ENCODE measurements at regions not wholly inside any gene's neighbourhood (a gene's known extent, or its start where the extent isn't known, plus 50 kb on each side); places are given as distances from the start of the nearest gene placed in this dataset.

GRCh38 chr12:24535334-24536069, 413.4 kb downstream of the BCAT1 start:
- DNase-seq (ENCODE audit: low read depth, low spot score) (no peak), ATAC-seq (no peak)
- Histone ChIP-seq H3K9ac (ENCODE audit: low read length) (no peak overlapping the region), H3K27me3 (ENCODE audit: insufficient read depth, low read length) (no peaks in the 10 kb centered on the region), H3K36me3 (ENCODE audit: control insufficient read depth in 1 of 2, insufficient read depth in 2 of 2, low read length in 2 of 2) (no peaks in the 10 kb centered on the region), H3K9me2 (ENCODE audit: insufficient read depth) (no peaks in the 10 kb centered on the region), H3K4me1 (ENCODE audit: control insufficient read depth in 1 of 2, insufficient read depth in 2 of 2, low read length in 2 of 2) (no peaks in the 10 kb centered on the region), H3K4me2 (ENCODE audit: low read length) (no peak overlapping the region), H2AFZ (ENCODE audit: low read depth, low read length, poor library complexity, severe bottlenecking) (no peak overlapping the region), H4K20me1 (ENCODE audit: insufficient read depth) (no peaks in the 10 kb centered on the region), H3K27ac (ENCODE audit: low read depth, low read length) (no peak overlapping the region), H3K79me2 (ENCODE audit: insufficient read depth, low read length) (no peaks in the 10 kb centered on the region), H3K9me3 (ENCODE audit: control insufficient read depth in 1 of 2, insufficient read depth in 1 of 2, low read depth in 1 of 2, low read length in 2 of 2) (peaks cover 13 to 15% of the 10 kb centered on the region in 2 experiments; a peak in 3 of 4 replicates), H3K4me3 (replicated peaks in 1 of 2; ENCODE audit: low read depth in 1 of 2, low read length in 2 of 2) (no peak overlapping the region)
- no TSS peak for BruUV-seq (replicated peaks)
- intact Hi-C loops (cut with micrococcal nuclease): no loop called here
- TF ChIP-seq RAD21 (IDR thresholded peaks at IDR 0.05; ENCODE audit: low read depth): no peak
- no peak for TF ChIP-seq CEBPB (IDR thresholded peaks at IDR 0.05; ENCODE audit: low read depth)
- no peak for TF ChIP-seq SP1 (IDR thresholded peaks at IDR 0.05; ENCODE audit: low read depth)
- TF ChIP-seq ZNF274 (IDR thresholded peaks at IDR 0.05; ENCODE audit: low read depth, low read length): no peak
- TF ChIP-seq EGR1 (IDR thresholded peaks at IDR 0.05; ENCODE audit: low read depth): no peak
- RAD21 ChIA-PET (ENCODE audit: low non-redundant PET in 1 of 2, low total read pairs in 2 of 2, uncharacterized antibody in 2 of 2, unreplicated experiment in 2 of 2): no interaction called here
- POLR2A ChIA-PET: no interaction called here
- CTCF ChIA-PET: no interaction called here

GRCh38 chr12:24534622-24535021, 414.3 kb downstream of the BCAT1 start:
- CTCF ChIA-PET: no interaction called here
- H3K9me2 ChIP-seq (ENCODE audit: insufficient read depth): no peaks in the 10 kb centered on the region
- no peak overlapping the region for H3K9ac ChIP-seq (ENCODE audit: low read length)
- H3K27me3 ChIP-seq (ENCODE audit: insufficient read depth, low read length): no peaks in the 10 kb centered on the region
- no TSS peak for BruUV-seq (replicated peaks)
- H3K79me2 ChIP-seq (ENCODE audit: insufficient read depth, low read length): no peaks in the 10 kb centered on the region
- H3K4me2 ChIP-seq (ENCODE audit: low read length): no peak overlapping the region
- H3K4me1 ChIP-seq (ENCODE audit: control insufficient read depth in 1 of 2, insufficient read depth in 2 of 2, low read length in 2 of 2): no peaks in the 10 kb centered on the region
- intact Hi-C loops (cut with micrococcal nuclease): no loop called here
- ATAC-seq (no peak), DNase-seq (ENCODE audit: low read depth, low spot score) (no peak)
- H4K20me1 ChIP-seq (ENCODE audit: insufficient read depth): no peaks in the 10 kb centered on the region
- H3K9me3 ChIP-seq (ENCODE audit: control insufficient read depth in 1 of 2, insufficient read depth in 1 of 2, low read depth in 1 of 2, low read length in 2 of 2): peaks cover 12 to 15% of the 10 kb centered on the region in 2 experiments; a peak in 3 of 4 replicates
- H3K27ac ChIP-seq (ENCODE audit: low read depth, low read length): no peak overlapping the region
- H2AFZ ChIP-seq (ENCODE audit: low read depth, low read length, poor library complexity, severe bottlenecking): no peak overlapping the region
- TF ChIP-seq SP1 (IDR thresholded peaks at IDR 0.05; ENCODE audit: low read depth): no peak
- TF ChIP-seq JUND (IDR thresholded peaks at IDR 0.05): no peak
- no peak for TF ChIP-seq CEBPB (IDR thresholded peaks at IDR 0.05; ENCODE audit: low read depth)
- no peak for TF ChIP-seq EZH2 (IDR thresholded peaks at IDR 0.05)
- no peak for TF ChIP-seq SIN3A (IDR thresholded peaks at IDR 0.05; ENCODE audit: low read depth)
- no peak for TF ChIP-seq FOSL1 (IDR thresholded peaks at IDR 0.05; ENCODE audit: low read depth)
- POLR2A ChIA-PET: no interaction called here
- RAD21 ChIA-PET (ENCODE audit: low non-redundant PET in 1 of 2, low total read pairs in 2 of 2, uncharacterized antibody in 2 of 2, unreplicated experiment in 2 of 2): no interaction called here
- H3K36me3 ChIP-seq (ENCODE audit: control insufficient read depth in 1 of 2, insufficient read depth in 2 of 2, low read length in 2 of 2): no peaks in the 10 kb centered on the region
- H3K4me3 ChIP-seq (replicated peaks in 1 of 2; ENCODE audit: low read depth in 1 of 2, low read length in 2 of 2): no peak overlapping the region

Measured in HCT116 (cell line).